ENCODE measurements at regions not wholly inside any gene's neighbourhood (a gene's known extent, or its start where the extent isn't known, plus 50 kb on each side); places are given as distances from the start of the nearest gene placed in this dataset.

GRCh38 chr1:164064501-164064900 is 494.5 kb upstream of the PBX1 start:
- no peak overlapping the region for H3K4me2 ChIP-seq (ENCODE audit: insufficient read depth, low read length)
- POLR2A ChIA-PET, result no interaction called here
- H3K36me3 ChIP-seq (ENCODE audit: control insufficient read depth, insufficient read depth, low read length), result no peaks in the 10 kb centered on the region
- FAIRE-seq, result no peak
- no peaks in the 10 kb centered on the region for H4K20me1 ChIP-seq (replicated peaks; ENCODE audit: control insufficient read depth, insufficient read depth, low read length)
- H3K9ac ChIP-seq (ENCODE audit: insufficient read depth in 1 of 2, low read depth in 2 of 2, low read length in 2 of 2), result no peak overlapping the region
- no peak overlapping the region for H3K27ac ChIP-seq (ENCODE audit: extremely low read depth, low read depth, low read length)
- H3K9me3 ChIP-seq (replicated peaks; ENCODE audit: control insufficient read depth, insufficient read depth, low read depth, low read length), result no peaks in the 10 kb centered on the region
- H3K27me3 ChIP-seq (ENCODE audit: control insufficient read depth in 2 of 2, insufficient read depth in 2 of 2, low read length in 2 of 2), result no peaks in the 10 kb centered on the region
- DNase-seq (ENCODE audit: extremely low read depth in 1 of 4, low spot score in 3 of 4), result no peak
- BruUV-seq (replicated peaks), result no TSS peak
- TF ChIP-seq HOMEZ (CRISPR knock-in tag; IDR thresholded peaks at IDR 0.05) (no peak), JUNB (CRISPR knock-in tag; conservative IDR thresholded peaks at IDR 0.05) (0 out of 2 replicates have a peak, but pooled peaks have one; percentile 40)
- no peaks in the 10 kb centered on the region for H3K9me1 ChIP-seq (ENCODE audit: control insufficient read depth, insufficient read depth, low read length)
- 0% methylated on average over 2 of the region's 2 CpGs for WGBS (ENCODE audit: insufficient coverage, low coverage, missing lambda C conversion rate)
- CTCF ChIA-PET (ENCODE audit: low intra/inter-chr PET ratio), result no interaction called here
- ATAC-seq, result no peak
- intact Hi-C loops (cut with micrococcal nuclease) (no loop called here), in situ Hi-C loops (cut with MboI) (no loop called here)
- H3K4me1 ChIP-seq (replicated peaks in 1 of 2; ENCODE audit: control insufficient read depth in 2 of 2, insufficient read depth in 2 of 2, low read length in 2 of 2), result no peaks in the 10 kb centered on the region
- H2AFZ ChIP-seq (ENCODE audit: low read depth, low read length), result no peak overlapping the region
- H3K79me2 ChIP-seq (ENCODE audit: control insufficient read depth, insufficient read depth, low read length), result no peaks in the 10 kb centered on the region
- H3K4me3 ChIP-seq, result no peak overlapping the region

GRCh38 chr1:164071288-164071687 is 487.7 kb upstream of the PBX1 start:
- Histone ChIP-seq H3K4me2 (ENCODE audit: insufficient read depth, low read length) (no peak overlapping the region), H3K36me3 (ENCODE audit: control insufficient read depth, insufficient read depth, low read length) (no peaks in the 10 kb centered on the region), H4K20me1 (replicated peaks; ENCODE audit: control insufficient read depth, insufficient read depth, low read length) (no peaks in the 10 kb centered on the region), H3K27me3 (ENCODE audit: control insufficient read depth in 2 of 2, insufficient read depth in 2 of 2, low read length in 2 of 2) (no peaks in the 10 kb centered on the region), H3K9ac (ENCODE audit: insufficient read depth in 1 of 2, low read depth in 2 of 2, low read length in 2 of 2) (no peak overlapping the region), H3K4me1 (replicated peaks in 1 of 2; ENCODE audit: control insufficient read depth in 2 of 2, insufficient read depth in 2 of 2, low read length in 2 of 2) (no peaks in the 10 kb centered on the region), H3K4me3 (no peak overlapping the region), H2AFZ (ENCODE audit: low read depth, low read length) (no peak overlapping the region), H3K9me1 (ENCODE audit: control insufficient read depth, insufficient read depth, low read length) (no peaks in the 10 kb centered on the region), H3K79me2 (ENCODE audit: control insufficient read depth, insufficient read depth, low read length) (no peaks in the 10 kb centered on the region), H3K27ac (ENCODE audit: extremely low read depth, low read depth, low read length) (no peak overlapping the region), H3K9me3 (replicated peaks; ENCODE audit: control insufficient read depth, insufficient read depth, low read depth, low read length) (no peaks in the 10 kb centered on the region)
- no peak for ATAC-seq
- intact Hi-C loops (cut with micrococcal nuclease), result no loop called here
- FAIRE-seq, result no peak
- WGBS (ENCODE audit: insufficient coverage, low coverage, missing lambda C conversion rate), result 0% methylated on average over 2 of the region's 2 CpGs
- CTCF ChIA-PET (ENCODE audit: low intra/inter-chr PET ratio), result no interaction called here
- POLR2A ChIA-PET, result no interaction called here
- in situ Hi-C loops (cut with MboI), result no loop called here
- no TSS peak for BruUV-seq (replicated peaks)
- DNase-seq (ENCODE audit: extremely low read depth in 1 of 4, low spot score in 3 of 4), result no peak
- TF ChIP-seq ATF3 (IDR thresholded peaks at IDR 0.05) (no peak), ATF3 (CRISPR knock-in tag; conservative IDR thresholded peaks at IDR 0.05) (no peak), TCF7L2 (IDR thresholded peaks at IDR 0.05; ENCODE audit: low read depth, low read length) (no peak), ZEB2 (IDR thresholded peaks at IDR 0.05) (no peak), ZKSCAN1 (IDR thresholded peaks at IDR 0.05; ENCODE audit: low read depth, low read length) (no peak), NFATC3 (IDR thresholded peaks at IDR 0.05) (no peak), ZNF507 (tag; conservative IDR thresholded peaks at IDR 0.05) (peak; percentile 96)

Data from K562 (cell line).